ENCODE measurements at regions not wholly inside any gene's neighbourhood (a gene's known extent, or its start where the extent isn't known, plus 50 kb on each side); places are given as distances from the start of the nearest gene placed in this dataset.

GRCh38 chr12:92440072-92440471, 262.7 kb upstream of the PLEKHG7 start:
- no peak for TF ChIP-seq POLR2AphosphoS5 (IDR thresholded peaks at IDR 0.05; ENCODE audit: low read depth)
- TF ChIP-seq, protein P1, sequence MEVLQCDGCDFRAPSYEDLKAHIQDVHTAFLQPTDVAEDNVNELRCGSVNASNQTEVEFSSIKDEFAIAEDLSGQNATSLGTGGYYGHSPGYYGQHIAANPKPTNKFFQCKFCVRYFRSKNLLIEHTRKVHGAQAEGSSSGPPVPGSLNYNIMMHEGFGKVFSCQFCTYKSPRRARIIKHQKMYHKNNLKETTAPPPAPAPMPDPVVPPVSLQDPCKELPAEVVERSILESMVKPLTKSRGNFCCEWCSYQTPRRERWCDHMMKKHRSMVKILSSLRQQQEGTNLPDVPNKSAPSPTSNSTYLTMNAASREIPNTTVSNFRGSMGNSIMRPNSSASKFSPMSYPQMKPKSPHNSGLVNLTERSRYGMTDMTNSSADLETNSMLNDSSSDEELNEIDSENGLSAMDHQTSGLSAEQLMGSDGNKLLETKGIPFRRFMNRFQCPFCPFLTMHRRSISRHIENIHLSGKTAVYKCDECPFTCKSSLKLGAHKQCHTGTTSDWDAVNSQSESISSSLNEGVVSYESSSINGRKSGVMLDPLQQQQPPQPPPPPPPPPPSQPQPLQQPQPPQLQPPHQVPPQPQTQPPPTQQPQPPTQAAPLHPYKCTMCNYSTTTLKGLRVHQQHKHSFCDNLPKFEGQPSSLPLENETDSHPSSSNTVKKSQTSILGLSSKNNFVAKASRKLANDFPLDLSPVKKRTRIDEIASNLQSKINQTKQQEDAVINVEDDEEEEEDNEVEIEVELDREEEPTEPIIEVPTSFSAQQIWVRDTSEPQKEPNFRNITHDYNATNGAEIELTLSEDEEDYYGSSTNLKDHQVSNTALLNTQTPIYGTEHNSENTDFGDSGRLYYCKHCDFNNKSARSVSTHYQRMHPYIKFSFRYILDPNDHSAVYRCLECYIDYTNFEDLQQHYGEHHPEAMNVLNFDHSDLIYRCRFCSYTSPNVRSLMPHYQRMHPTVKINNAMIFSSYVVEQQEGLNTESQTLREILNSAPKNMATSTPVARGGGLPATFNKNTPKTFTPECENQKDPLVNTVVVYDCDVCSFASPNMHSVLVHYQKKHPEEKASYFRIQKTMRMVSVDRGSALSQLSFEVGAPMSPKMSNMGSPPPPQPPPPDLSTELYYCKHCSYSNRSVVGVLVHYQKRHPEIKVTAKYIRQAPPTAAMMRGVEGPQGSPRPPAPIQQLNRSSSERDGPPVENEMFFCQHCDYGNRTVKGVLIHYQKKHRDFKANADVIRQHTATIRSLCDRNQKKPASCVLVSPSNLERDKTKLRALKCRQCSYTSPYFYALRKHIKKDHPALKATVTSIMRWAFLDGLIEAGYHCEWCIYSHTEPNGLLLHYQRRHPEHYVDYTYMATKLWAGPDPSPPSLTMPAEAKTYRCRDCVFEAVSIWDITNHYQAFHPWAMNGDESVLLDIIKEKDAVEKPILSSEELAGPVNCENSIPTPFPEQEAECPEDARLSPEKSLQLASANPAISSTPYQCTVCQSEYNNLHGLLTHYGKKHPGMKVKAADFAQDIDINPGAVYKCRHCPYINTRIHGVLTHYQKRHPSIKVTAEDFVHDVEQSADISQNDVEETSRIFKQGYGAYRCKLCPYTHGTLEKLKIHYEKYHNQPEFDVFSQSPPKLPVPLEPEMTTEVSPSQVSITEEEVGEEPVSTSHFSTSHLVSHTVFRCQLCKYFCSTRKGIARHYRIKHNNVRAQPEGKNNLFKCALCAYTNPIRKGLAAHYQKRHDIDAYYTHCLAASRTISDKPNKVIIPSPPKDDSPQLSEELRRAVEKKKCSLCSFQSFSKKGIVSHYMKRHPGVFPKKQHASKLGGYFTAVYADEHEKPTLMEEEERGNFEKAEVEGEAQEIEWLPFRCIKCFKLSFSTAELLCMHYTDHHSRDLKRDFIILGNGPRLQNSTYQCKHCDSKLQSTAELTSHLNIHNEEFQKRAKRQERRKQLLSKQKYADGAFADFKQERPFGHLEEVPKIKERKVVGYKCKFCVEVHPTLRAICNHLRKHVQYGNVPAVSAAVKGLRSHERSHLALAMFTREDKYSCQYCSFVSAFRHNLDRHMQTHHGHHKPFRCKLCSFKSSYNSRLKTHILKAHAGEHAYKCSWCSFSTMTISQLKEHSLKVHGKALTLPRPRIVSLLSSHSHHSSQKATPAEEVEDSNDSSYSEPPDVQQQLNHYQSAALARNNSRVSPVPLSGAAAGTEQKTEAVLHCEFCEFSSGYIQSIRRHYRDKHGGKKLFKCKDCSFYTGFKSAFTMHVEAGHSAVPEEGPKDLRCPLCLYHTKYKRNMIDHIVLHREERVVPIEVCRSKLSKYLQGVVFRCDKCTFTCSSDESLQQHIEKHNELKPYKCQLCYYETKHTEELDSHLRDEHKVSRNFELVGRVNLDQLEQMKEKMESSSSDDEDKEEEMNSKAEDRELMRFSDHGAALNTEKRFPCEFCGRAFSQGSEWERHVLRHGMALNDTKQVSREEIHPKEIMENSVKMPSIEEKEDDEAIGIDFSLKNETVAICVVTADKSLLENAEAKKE (CRISPR knock-in tag; IDR thresholded peaks at IDR 0.05): no peak
- no peak for TF ChIP-seq ZNF331 (CRISPR knock-in tag; IDR thresholded peaks at IDR 0.05; ENCODE audit: low read depth)
- TF ChIP-seq JUNB (IDR thresholded peaks at IDR 0.05; ENCODE audit: unreplicated experiment): no peak
- TF ChIP-seq NANOG (IDR thresholded peaks at IDR 0.05; ENCODE audit: borderline replicate concordance): no peak
- no peak for TF ChIP-seq EZH2phosphoT487 (IDR thresholded peaks at IDR 0.05; ENCODE audit: unreplicated experiment)
- TF ChIP-seq, protein P2, sequence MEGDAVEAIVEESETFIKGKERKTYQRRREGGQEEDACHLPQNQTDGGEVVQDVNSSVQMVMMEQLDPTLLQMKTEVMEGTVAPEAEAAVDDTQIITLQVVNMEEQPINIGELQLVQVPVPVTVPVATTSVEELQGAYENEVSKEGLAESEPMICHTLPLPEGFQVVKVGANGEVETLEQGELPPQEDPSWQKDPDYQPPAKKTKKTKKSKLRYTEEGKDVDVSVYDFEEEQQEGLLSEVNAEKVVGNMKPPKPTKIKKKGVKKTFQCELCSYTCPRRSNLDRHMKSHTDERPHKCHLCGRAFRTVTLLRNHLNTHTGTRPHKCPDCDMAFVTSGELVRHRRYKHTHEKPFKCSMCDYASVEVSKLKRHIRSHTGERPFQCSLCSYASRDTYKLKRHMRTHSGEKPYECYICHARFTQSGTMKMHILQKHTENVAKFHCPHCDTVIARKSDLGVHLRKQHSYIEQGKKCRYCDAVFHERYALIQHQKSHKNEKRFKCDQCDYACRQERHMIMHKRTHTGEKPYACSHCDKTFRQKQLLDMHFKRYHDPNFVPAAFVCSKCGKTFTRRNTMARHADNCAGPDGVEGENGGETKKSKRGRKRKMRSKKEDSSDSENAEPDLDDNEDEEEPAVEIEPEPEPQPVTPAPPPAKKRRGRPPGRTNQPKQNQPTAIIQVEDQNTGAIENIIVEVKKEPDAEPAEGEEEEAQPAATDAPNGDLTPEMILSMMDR (conservative IDR thresholded peaks at IDR 0.05; ENCODE audit: low read depth in 2 of 2): no peak
- TF ChIP-seq ZNF114 (CRISPR knock-in tag; IDR thresholded peaks at IDR 0.05): no peak
- no peak for TF ChIP-seq CREB1 (CRISPR knock-in tag; IDR thresholded peaks at IDR 0.05; ENCODE audit: low read depth)
- no peak for TF ChIP-seq EZH2 (IDR thresholded peaks at IDR 0.05; ENCODE audit: low read depth, unreplicated experiment)
- TF ChIP-seq, protein P3, sequence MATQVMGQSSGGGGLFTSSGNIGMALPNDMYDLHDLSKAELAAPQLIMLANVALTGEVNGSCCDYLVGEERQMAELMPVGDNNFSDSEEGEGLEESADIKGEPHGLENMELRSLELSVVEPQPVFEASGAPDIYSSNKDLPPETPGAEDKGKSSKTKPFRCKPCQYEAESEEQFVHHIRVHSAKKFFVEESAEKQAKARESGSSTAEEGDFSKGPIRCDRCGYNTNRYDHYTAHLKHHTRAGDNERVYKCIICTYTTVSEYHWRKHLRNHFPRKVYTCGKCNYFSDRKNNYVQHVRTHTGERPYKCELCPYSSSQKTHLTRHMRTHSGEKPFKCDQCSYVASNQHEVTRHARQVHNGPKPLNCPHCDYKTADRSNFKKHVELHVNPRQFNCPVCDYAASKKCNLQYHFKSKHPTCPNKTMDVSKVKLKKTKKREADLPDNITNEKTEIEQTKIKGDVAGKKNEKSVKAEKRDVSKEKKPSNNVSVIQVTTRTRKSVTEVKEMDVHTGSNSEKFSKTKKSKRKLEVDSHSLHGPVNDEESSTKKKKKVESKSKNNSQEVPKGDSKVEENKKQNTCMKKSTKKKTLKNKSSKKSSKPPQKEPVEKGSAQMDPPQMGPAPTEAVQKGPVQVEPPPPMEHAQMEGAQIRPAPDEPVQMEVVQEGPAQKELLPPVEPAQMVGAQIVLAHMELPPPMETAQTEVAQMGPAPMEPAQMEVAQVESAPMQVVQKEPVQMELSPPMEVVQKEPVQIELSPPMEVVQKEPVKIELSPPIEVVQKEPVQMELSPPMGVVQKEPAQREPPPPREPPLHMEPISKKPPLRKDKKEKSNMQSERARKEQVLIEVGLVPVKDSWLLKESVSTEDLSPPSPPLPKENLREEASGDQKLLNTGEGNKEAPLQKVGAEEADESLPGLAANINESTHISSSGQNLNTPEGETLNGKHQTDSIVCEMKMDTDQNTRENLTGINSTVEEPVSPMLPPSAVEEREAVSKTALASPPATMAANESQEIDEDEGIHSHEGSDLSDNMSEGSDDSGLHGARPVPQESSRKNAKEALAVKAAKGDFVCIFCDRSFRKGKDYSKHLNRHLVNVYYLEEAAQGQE (IDR thresholded peaks at IDR 0.05; ENCODE audit: unreplicated experiment): no peak
- TF ChIP-seq, protein P4, sequence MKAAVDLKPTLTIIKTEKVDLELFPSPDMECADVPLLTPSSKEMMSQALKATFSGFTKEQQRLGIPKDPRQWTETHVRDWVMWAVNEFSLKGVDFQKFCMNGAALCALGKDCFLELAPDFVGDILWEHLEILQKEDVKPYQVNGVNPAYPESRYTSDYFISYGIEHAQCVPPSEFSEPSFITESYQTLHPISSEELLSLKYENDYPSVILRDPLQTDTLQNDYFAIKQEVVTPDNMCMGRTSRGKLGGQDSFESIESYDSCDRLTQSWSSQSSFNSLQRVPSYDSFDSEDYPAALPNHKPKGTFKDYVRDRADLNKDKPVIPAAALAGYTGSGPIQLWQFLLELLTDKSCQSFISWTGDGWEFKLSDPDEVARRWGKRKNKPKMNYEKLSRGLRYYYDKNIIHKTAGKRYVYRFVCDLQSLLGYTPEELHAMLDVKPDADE (IDR thresholded peaks at IDR 0.05): no peak
- TF ChIP-seq STAT1 (IDR thresholded peaks at IDR 0.05; ENCODE audit: unreplicated experiment): no peak
- H3K27ac Mint-ChIP-seq: no peak overlapping the region
- Histone ChIP-seq H3F3A (replicated peaks; ENCODE audit: low read depth) (no peaks in the 10 kb centered on the region), H3K27me3 (ENCODE audit: insufficient read depth) (no peaks in the 10 kb centered on the region), H2AFZ (no peak overlapping the region), H3K4me1 (ENCODE audit: insufficient read depth) (0 out of 2 replicates have a peak, but pooled peaks cover 3% of the 10 kb centered on the region), H4K20me1 (replicated peaks; ENCODE audit: insufficient read depth) (no peaks in the 10 kb centered on the region), H3K36me3 (ENCODE audit: insufficient read depth) (no peaks in the 10 kb centered on the region), H3K27ac (ENCODE audit: low read depth) (no peak overlapping the region), H3K9me2 (ENCODE audit: insufficient read depth) (peaks cover 14% of the 10 kb centered on the region; the same call in 1 of the 2 replicates), H3K4me2 (no peak overlapping the region), H3K4me3 (no peak overlapping the region), H3K79me2 (replicated peaks; ENCODE audit: insufficient read depth) (no peaks in the 10 kb centered on the region)
- ATAC-seq: no peak
- peaks cover 7% of the 10 kb centered on the region for H3K4me1 Mint-ChIP-seq
- DNase-seq (ENCODE audit: low spot score): no peak
- H3K4me3 Mint-ChIP-seq: no peak overlapping the region
- no peaks in the 10 kb centered on the region for H3K9me3 Mint-ChIP-seq
- H3K36me3 Mint-ChIP-seq (ENCODE audit: low read depth): no peaks in the 10 kb centered on the region
- no peaks in the 10 kb centered on the region for H3K27me3 Mint-ChIP-seq (ENCODE audit: insufficient read depth, low read depth, poor library complexity)

Data from GM23338 (cell line).